ENCODE measurements at regions not wholly inside any gene's neighbourhood (a gene's known extent, or its start where the extent isn't known, plus 50 kb on each side); places are given as distances from the start of the nearest gene placed in this dataset.

GRCh38 chr14:38629412-38629811, 373.5 kb upstream of the CLEC14A start:
- TF ChIP-seq PPARA (CRISPR knock-in tag; IDR thresholded peaks at IDR 0.05; ENCODE audit: borderline replicate concordance) (no peak), CREB5 (CRISPR knock-in tag; IDR thresholded peaks at IDR 0.05; ENCODE audit: low read depth) (no peak), ZFP3 (CRISPR knock-in tag; IDR thresholded peaks at IDR 0.05) (no peak), TSHZ2 (CRISPR knock-in tag; IDR thresholded peaks at IDR 0.05) (no peak), TCF4 (CRISPR knock-in tag; IDR thresholded peaks at IDR 0.05; ENCODE audit: borderline replicate concordance) (no peak)
- ATAC-seq: no peak

- no peak for ATAC-seq
- TF ChIP-seq ESRRG (CRISPR knock-in tag; IDR thresholded peaks at IDR 0.05) (no peak), GLIS3 (CRISPR knock-in tag; IDR thresholded peaks at IDR 0.05) (no peak), TOX (CRISPR knock-in tag; IDR thresholded peaks at IDR 0.05; ENCODE audit: borderline replicate concordance) (no peak), BACH2 (CRISPR knock-in tag; IDR thresholded peaks at IDR 0.05; ENCODE audit: borderline replicate concordance) (no peak), RARB (CRISPR knock-in tag; IDR thresholded peaks at IDR 0.05) (no peak), TCF4 (CRISPR knock-in tag; IDR thresholded peaks at IDR 0.05; ENCODE audit: borderline replicate concordance) (no peak), CSDC2 (CRISPR knock-in tag; IDR thresholded peaks at IDR 0.05) (no peak), ZFP3 (CRISPR knock-in tag; IDR thresholded peaks at IDR 0.05) (no peak), ARNTL (CRISPR knock-in tag; IDR thresholded peaks at IDR 0.05; ENCODE audit: borderline replicate concordance, low read depth) (no peak), PATZ1 (CRISPR knock-in tag; IDR thresholded peaks at IDR 0.05; ENCODE audit: borderline replicate concordance) (no peak)
Measured at GRCh38 chr14:38627163-38627562, 371.3 kb upstream of the CLEC14A start.

- TF ChIP-seq BACH2 (CRISPR knock-in tag; IDR thresholded peaks at IDR 0.05; ENCODE audit: borderline replicate concordance) (no peak), ARNTL (CRISPR knock-in tag; IDR thresholded peaks at IDR 0.05; ENCODE audit: borderline replicate concordance, low read depth) (no peak), OSR1 (CRISPR knock-in tag; IDR thresholded peaks at IDR 0.05) (no peak), PATZ1 (CRISPR knock-in tag; IDR thresholded peaks at IDR 0.05; ENCODE audit: borderline replicate concordance) (no peak), ZFP3 (CRISPR knock-in tag; IDR thresholded peaks at IDR 0.05) (no peak), CSDC2 (CRISPR knock-in tag; IDR thresholded peaks at IDR 0.05) (no peak), ZNF565 (CRISPR knock-in tag; conservative IDR thresholded peaks at IDR 0.05; ENCODE audit: low read depth) (no peak), TCF4 (CRISPR knock-in tag; IDR thresholded peaks at IDR 0.05; ENCODE audit: borderline replicate concordance) (no peak), GLIS3 (CRISPR knock-in tag; IDR thresholded peaks at IDR 0.05) (no peak), CSRNP3 (CRISPR knock-in tag; IDR thresholded peaks at IDR 0.05) (no peak), TOX (CRISPR knock-in tag; IDR thresholded peaks at IDR 0.05; ENCODE audit: borderline replicate concordance) (no peak)
- ATAC-seq: no peak
Measured at GRCh38 chr14:38623661-38624060, 367.8 kb upstream of the CLEC14A start.

GRCh38 chr14:38618514-38618913, 362.6 kb upstream of the CLEC14A start:
- ATAC-seq: no peak
- TF ChIP-seq ESRRG (CRISPR knock-in tag; IDR thresholded peaks at IDR 0.05): no peak
- no peak for TF ChIP-seq RARB (CRISPR knock-in tag; IDR thresholded peaks at IDR 0.05)
- no peak for TF ChIP-seq POU6F1 (CRISPR knock-in tag; IDR thresholded peaks at IDR 0.05; ENCODE audit: borderline replicate concordance, low read depth)
- TF ChIP-seq ZFP30 (CRISPR knock-in tag; IDR thresholded peaks at IDR 0.05): no peak
- TF ChIP-seq CSRNP3 (CRISPR knock-in tag; IDR thresholded peaks at IDR 0.05): no peak
- no peak for TF ChIP-seq OSR1 (CRISPR knock-in tag; IDR thresholded peaks at IDR 0.05)
- TF ChIP-seq TOX (CRISPR knock-in tag; IDR thresholded peaks at IDR 0.05; ENCODE audit: borderline replicate concordance): no peak
- TF ChIP-seq ARNTL (CRISPR knock-in tag; IDR thresholded peaks at IDR 0.05; ENCODE audit: borderline replicate concordance, low read depth): no peak
- TF ChIP-seq GLIS3 (CRISPR knock-in tag; IDR thresholded peaks at IDR 0.05): no peak
- no peak for TF ChIP-seq ZFP3 (CRISPR knock-in tag; IDR thresholded peaks at IDR 0.05)
- TF ChIP-seq ZNF8 (CRISPR knock-in tag; IDR thresholded peaks at IDR 0.05): no peak
- TF ChIP-seq PPARA (CRISPR knock-in tag; IDR thresholded peaks at IDR 0.05; ENCODE audit: borderline replicate concordance): no peak
- TF ChIP-seq CSDC2 (CRISPR knock-in tag; IDR thresholded peaks at IDR 0.05): no peak
- TF ChIP-seq ZNF565 (CRISPR knock-in tag; conservative IDR thresholded peaks at IDR 0.05; ENCODE audit: low read depth): no peak
- TF ChIP-seq SNAI2 (CRISPR knock-in tag; IDR thresholded peaks at IDR 0.05): no peak

All from SK-N-SH treated with all-trans-retinoic acid at 6 μM for 48 hours (cell line).